Calu3 (cell line): ENCODE measurements at regions not wholly inside any gene's neighbourhood (a gene's known extent, or its start where the extent isn't known, plus 50 kb on each side); places are given as distances from the start of the nearest gene placed in this dataset.

Experiments used
- BruUV-seq: library from RNA; stranded (reverse); fragments of 400-500 nt; replicated peaks from 2 replicates; lab custom pipeline; 2021; lab: Mats Ljungman, UMichigan
- CTCF ChIA-PET: fragments of 300-600 bp; sonication (Branson Sonifier 250); formaldehyde crosslinking; loops from one replicate; lab custom pipeline; 2022; ENCODE audit warnings: antibody characterized with exemption; lab: Charles Lee
- DNase-seq: peaks from one replicate; pipeline ENCODE4 v3.0.0; 2022
- H3K27ac Mint-ChIP-seq: one replicate; pipeline ENCODE4 v1.8.0; 2022; ENCODE audit warnings: mixed read lengths; ENCODE audit not compliant: unreplicated experiment
- H3K27me3 Mint-ChIP-seq: one replicate; pipeline ENCODE4 v1.8.0; 2022; ENCODE audit warnings: mixed read lengths; ENCODE audit not compliant: unreplicated experiment
- H3K36me3 Mint-ChIP-seq: one replicate; pipeline ENCODE4 v1.8.0; 2022; ENCODE audit warnings: mild to moderate bottlenecking, moderate library complexity, mixed read lengths; ENCODE audit not compliant: insufficient read depth, unreplicated experiment
- H3K4me1 Mint-ChIP-seq: one replicate; pipeline ENCODE4 v1.8.0; 2022; ENCODE audit warnings: mild to moderate bottlenecking, low read depth, mixed read lengths; ENCODE audit not compliant: unreplicated experiment
- H3K4me3 Mint-ChIP-seq: one replicate; pipeline ENCODE4 v1.8.0; 2022; ENCODE audit warnings: mild to moderate bottlenecking, low read depth, moderate library complexity, mixed read lengths; ENCODE audit not compliant: unreplicated experiment
- H3K9me3 Mint-ChIP-seq: one replicate; pipeline ENCODE4 v1.8.0; 2022; ENCODE audit warnings: low read depth, mixed read lengths; ENCODE audit not compliant: unreplicated experiment
- intact Hi-C: fragments of 100-400 bp; cut with micrococcal nuclease; formaldehyde crosslinking; loops from one replicate; pipeline ENCODE4 v1.10.0; 2022; ENCODE audit not compliant: unreplicated experiment
- TF ChIP-seq, protein P1 (sequence below): fragments of 200-600 bp; IDR thresholded peaks from one replicate; pipeline ENCODE4 v1.8.0; 2022; ENCODE audit warnings: antibody characterized with exemption; ENCODE audit not compliant: unreplicated experiment

DNA sequence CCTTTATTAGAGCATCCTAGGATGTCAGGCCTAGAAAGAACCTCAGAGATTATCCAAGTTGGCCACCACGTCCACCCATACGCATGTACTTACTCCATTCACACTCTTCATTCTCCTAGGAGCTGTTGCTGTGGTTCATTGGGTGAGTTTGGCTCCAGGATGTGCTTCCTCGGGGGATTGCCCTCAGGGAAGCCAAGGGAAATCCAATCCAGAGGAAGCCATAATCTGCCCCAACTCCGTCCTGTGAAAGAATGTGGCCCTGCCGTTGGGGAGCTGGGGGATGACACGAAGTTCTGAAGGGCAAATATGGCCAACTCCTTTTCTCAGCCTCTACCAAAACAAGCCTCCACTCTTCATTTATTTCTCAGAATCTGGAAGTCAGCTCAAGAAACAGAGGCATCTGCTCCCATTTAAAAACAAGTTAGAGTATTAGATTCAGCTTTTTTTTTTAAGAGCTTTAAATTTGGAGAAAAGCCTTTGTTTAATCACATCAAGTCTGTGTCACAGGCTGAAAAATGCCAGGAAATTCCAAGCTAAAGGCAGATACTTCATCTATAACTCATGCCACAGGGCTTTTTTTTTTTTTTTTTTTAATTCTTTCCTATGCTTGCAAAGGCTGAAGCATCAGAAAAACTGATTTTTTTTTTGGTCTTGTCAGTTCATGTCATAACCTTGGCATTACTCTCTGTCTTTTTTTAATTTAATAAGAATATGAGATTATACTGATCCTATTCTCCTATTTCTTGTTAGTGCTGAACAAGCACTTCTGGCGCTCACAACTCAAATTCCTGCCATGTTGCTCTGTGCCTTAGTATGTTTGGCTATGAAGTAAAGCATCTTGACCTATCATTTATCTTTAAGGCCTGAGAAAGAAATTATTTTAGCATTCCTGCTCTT, 480.9 kb upstream of the MARCKS start:
- no TSS peak for BruUV-seq
- no peaks in the 10 kb centered on the region for H3K36me3 Mint-ChIP-seq
- DNase-seq = no peak
- intact Hi-C loops = no loop called here
- H3K4me3 Mint-ChIP-seq = no peak overlapping the region
- H3K9me3 Mint-ChIP-seq = no peaks in the 10 kb centered on the region
- TF ChIP-seq, protein P1, sequence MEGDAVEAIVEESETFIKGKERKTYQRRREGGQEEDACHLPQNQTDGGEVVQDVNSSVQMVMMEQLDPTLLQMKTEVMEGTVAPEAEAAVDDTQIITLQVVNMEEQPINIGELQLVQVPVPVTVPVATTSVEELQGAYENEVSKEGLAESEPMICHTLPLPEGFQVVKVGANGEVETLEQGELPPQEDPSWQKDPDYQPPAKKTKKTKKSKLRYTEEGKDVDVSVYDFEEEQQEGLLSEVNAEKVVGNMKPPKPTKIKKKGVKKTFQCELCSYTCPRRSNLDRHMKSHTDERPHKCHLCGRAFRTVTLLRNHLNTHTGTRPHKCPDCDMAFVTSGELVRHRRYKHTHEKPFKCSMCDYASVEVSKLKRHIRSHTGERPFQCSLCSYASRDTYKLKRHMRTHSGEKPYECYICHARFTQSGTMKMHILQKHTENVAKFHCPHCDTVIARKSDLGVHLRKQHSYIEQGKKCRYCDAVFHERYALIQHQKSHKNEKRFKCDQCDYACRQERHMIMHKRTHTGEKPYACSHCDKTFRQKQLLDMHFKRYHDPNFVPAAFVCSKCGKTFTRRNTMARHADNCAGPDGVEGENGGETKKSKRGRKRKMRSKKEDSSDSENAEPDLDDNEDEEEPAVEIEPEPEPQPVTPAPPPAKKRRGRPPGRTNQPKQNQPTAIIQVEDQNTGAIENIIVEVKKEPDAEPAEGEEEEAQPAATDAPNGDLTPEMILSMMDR = no peak
- H3K4me1 Mint-ChIP-seq = no peaks in the 10 kb centered on the region
- CTCF ChIA-PET = interaction anchor here (0.7 kb wide), 2 partner anchors 65 to 583 kb away, joined by 3 read pairs; no protein-coding TSS in a partner anchor
- no peak overlapping the region for H3K27ac Mint-ChIP-seq
- no peaks in the 10 kb centered on the region for H3K27me3 Mint-ChIP-seq

DNA sequence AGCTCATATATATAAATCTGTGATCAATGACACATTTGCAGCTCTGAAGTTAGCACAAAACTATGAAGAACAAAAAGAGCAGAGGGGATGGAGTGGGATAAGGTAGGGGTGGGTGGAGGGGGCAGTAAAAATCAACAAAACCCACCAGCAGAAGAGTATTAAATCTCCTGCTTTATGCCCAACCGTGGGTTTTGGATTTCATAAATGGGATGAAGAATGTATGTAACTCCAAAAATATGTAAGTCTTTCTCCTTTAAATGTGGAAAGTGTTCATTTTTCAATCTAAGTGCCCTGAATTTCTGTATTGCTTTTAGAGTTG, 480.3 kb upstream of the MARCKS start:
- Mint-ChIP-seq H3K4me3 (no peak overlapping the region), H3K4me1 (no peaks in the 10 kb centered on the region), H3K9me3 (no peaks in the 10 kb centered on the region), H3K27ac (no peak overlapping the region), H3K36me3 (no peaks in the 10 kb centered on the region), H3K27me3 (no peaks in the 10 kb centered on the region)
- CTCF ChIA-PET = interaction anchor here (0.5 kb wide), 1 partner anchor 959 kb away, joined by 5 read pairs; no protein-coding TSS in a partner anchor
- no peak for DNase-seq
- intact Hi-C loops = no loop called here
- BruUV-seq = no TSS peak
- TF ChIP-seq, protein P1 = no peak

DNA sequence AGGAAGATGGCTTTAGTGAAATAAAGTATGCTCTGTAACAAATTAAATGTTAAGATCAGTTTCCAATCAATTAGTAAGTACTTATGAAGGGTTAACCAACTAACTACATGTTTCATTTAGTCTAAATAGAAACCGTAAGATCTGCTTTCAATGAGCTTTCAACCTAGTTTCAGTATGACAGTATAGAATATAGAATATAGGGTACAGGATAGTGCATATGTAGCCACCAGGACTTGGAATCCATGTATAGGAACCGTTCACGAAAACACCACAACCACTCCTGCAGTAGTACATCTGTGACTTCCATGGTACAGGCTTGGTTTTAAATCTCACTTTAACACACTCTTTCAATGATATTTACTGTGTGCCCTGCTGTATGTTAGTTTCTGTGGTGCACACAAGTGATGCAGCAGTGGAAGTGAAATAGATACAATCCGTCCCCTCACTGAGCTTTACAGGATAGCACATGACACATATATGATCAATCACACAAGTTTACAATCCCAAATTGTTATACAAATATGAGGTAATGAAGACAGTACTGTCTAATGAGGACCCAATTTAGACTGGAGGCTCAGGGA, 479.7 kb upstream of the MARCKS start:
- Mint-ChIP-seq H3K4me3 (no peak overlapping the region), H3K27me3 (no peaks in the 10 kb centered on the region), H3K27ac (no peak overlapping the region), H3K36me3 (no peaks in the 10 kb centered on the region), H3K9me3 (no peaks in the 10 kb centered on the region), H3K4me1 (no peaks in the 10 kb centered on the region)
- no TSS peak for BruUV-seq
- CTCF ChIA-PET = interaction anchor here (0.5 kb wide), 1 partner anchor 958 kb away, joined by 5 read pairs; no protein-coding TSS in a partner anchor
- TF ChIP-seq, protein P1 = no peak
- intact Hi-C loops = no loop called here
- no peak for DNase-seq

DNA sequence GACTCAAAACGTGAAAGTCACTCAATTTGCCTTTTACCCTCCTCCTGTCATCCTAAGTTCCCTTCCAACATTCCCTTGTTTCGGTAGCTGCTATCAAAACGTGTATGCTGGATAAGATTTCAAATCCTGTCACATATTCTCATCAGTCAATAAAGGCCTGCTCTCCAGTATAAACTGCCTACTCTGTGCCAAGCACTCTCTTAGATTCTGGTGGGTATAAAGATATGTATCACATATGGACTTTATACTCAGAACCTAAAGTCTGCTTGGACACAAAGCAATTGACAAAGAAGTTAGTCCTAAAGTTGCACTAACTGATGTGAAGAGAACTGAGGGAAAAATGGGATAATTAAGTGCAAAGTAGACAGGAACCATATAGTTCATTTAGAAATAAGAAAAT, 476.6 kb upstream of the MARCKS start:
- H3K4me3 Mint-ChIP-seq = no peak overlapping the region
- no peaks in the 10 kb centered on the region for H3K27me3 Mint-ChIP-seq
- no peaks in the 10 kb centered on the region for H3K9me3 Mint-ChIP-seq
- intact Hi-C loops = no loop called here
- CTCF ChIA-PET = no interaction called here
- TF ChIP-seq, protein P1 = no peak
- no peak for DNase-seq
- no peaks in the 10 kb centered on the region for H3K36me3 Mint-ChIP-seq
- H3K27ac Mint-ChIP-seq = no peak overlapping the region
- no peaks in the 10 kb centered on the region for H3K4me1 Mint-ChIP-seq
- no TSS peak for BruUV-seq
